ENCODE measurements at regions not wholly inside any gene's neighbourhood (a gene's known extent, or its start where the extent isn't known, plus 50 kb on each side); places are given as distances from the start of the nearest gene placed in this dataset.

DNA sequence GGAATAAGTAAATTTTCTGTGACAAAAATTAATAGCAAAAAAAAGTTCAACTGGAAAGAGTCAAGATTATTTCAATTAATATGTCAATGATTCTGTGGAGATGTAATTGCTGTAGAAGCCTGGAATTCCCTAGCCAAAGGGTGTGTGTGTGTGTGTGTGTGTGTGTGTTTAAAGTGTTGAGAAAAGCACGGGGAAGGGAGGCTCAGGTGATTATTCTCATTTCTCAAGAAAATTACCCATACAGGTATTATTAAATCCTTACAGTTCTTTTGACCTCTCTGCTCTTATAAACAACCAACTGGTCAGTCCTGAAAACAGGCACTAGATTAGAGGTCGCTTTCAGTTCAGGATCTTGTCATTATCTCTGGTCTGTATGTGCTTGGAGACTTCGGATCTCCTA, 129.3 kb upstream of the SASH1 start:
- TF ChIP-seq, protein P1, sequence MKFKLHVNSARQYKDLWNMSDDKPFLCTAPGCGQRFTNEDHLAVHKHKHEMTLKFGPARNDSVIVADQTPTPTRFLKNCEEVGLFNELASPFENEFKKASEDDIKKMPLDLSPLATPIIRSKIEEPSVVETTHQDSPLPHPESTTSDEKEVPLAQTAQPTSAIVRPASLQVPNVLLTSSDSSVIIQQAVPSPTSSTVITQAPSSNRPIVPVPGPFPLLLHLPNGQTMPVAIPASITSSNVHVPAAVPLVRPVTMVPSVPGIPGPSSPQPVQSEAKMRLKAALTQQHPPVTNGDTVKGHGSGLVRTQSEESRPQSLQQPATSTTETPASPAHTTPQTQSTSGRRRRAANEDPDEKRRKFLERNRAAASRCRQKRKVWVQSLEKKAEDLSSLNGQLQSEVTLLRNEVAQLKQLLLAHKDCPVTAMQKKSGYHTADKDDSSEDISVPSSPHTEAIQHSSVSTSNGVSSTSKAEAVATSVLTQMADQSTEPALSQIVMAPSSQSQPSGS (IDR thresholded peaks at IDR 0.05; ENCODE audit: low read length) = no peak
- TF ChIP-seq, protein P2, sequence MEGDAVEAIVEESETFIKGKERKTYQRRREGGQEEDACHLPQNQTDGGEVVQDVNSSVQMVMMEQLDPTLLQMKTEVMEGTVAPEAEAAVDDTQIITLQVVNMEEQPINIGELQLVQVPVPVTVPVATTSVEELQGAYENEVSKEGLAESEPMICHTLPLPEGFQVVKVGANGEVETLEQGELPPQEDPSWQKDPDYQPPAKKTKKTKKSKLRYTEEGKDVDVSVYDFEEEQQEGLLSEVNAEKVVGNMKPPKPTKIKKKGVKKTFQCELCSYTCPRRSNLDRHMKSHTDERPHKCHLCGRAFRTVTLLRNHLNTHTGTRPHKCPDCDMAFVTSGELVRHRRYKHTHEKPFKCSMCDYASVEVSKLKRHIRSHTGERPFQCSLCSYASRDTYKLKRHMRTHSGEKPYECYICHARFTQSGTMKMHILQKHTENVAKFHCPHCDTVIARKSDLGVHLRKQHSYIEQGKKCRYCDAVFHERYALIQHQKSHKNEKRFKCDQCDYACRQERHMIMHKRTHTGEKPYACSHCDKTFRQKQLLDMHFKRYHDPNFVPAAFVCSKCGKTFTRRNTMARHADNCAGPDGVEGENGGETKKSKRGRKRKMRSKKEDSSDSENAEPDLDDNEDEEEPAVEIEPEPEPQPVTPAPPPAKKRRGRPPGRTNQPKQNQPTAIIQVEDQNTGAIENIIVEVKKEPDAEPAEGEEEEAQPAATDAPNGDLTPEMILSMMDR (IDR thresholded peaks at IDR 0.05; ENCODE audit: control extremely low read depth in 1 of 3, insufficient read depth in 1 of 3, low read depth in 1 of 3, low read length in 3 of 3) = no peak
- TF ChIP-seq POLR2A (IDR thresholded peaks at IDR 0.05; ENCODE audit: control extremely low read depth in 1 of 2, low read depth in 2 of 2, low read length in 2 of 2) = no peak
- no peak for TF ChIP-seq POLR2AphosphoS5 (IDR thresholded peaks at IDR 0.05; ENCODE audit: low read depth, low read length)
- no peak for TF ChIP-seq RAD21 (IDR thresholded peaks at IDR 0.05 in 1 of 2, conservative IDR thresholded peaks at IDR 0.05 in 1 of 2; ENCODE audit: low read depth in 2 of 2, low read length in 2 of 2)
- no peak for TF ChIP-seq EZH2 (IDR thresholded peaks at IDR 0.05; ENCODE audit: low read depth, low read length, severe bottlenecking)
- no peak for TF ChIP-seq NRF1 (IDR thresholded peaks at IDR 0.05; ENCODE audit: low read depth, low read length)
- no peak for TF ChIP-seq HDAC2 (IDR thresholded peaks at IDR 0.05; ENCODE audit: borderline replicate concordance in 1 of 2, low read depth in 2 of 2, low read length in 2 of 2)
- no peak for TF ChIP-seq CREB1 (IDR thresholded peaks at IDR 0.05)
- TF ChIP-seq, protein P3, sequence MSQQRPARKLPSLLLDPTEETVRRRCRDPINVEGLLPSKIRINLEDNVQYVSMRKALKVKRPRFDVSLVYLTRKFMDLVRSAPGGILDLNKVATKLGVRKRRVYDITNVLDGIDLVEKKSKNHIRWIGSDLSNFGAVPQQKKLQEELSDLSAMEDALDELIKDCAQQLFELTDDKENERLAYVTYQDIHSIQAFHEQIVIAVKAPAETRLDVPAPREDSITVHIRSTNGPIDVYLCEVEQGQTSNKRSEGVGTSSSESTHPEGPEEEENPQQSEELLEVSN (IDR thresholded peaks at IDR 0.05) = no peak
- no peak for TF ChIP-seq RNF2 (IDR thresholded peaks at IDR 0.05; ENCODE audit: borderline replicate concordance, low read depth, low read length, missing control alignments, poor library complexity, severe bottlenecking)

Measured in H1 (cell line).